GM19025 (cell line): ENCODE measurements at regions not wholly inside any gene's neighbourhood (a gene's known extent, or its start where the extent isn't known, plus 50 kb on each side); places are given as distances from the start of the nearest gene placed in this dataset.
"Not testable (repeated sequence)": the region's sequence is repeated elsewhere in the genome, so short reads cannot be mapped to it uniquely, and the experiment has no call there.

Experiments used
- ATAC-seq: cut with Tn5 transposase; IDR thresholded peaks from one replicate; pipeline ENCODE4 v1.9.1; 2021; ENCODE audit warnings: mild to moderate bottlenecking, low read depth, moderate library complexity; ENCODE audit not compliant: unreplicated experiment

- not testable (repeated sequence) for ATAC-seq
Observed at GRCh38 chr2:87258887-87259286, 237.2 kb upstream of the PLGLB1 start.

DNA sequence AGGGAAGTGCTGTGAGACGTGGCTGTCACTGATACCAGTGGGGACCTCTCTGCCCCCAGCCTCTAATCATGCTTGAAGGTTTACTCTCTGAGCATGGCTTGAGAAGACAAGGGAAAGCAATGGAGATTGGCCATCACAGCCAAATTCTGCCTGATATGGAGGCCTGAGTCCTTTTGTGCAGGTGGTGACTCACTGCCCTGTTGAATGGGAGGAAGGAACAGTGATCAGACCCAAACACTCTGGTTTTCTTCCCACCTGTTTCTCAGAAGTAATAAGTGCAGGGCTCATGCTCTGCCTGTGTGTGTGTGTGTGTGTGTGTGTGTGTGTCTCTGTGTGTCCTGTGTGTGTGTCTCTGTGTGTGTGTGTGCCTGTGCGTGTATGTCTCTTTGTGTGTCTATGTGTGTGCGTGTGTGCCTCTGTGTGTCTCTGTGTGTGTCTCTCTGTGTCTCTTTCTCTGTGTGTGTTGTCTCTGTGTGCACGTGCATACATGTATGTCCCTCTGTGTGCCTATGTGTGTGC, 240.6 kb upstream of the PLGLB1 start:
- ATAC-seq, result not testable (repeated sequence)

DNA sequence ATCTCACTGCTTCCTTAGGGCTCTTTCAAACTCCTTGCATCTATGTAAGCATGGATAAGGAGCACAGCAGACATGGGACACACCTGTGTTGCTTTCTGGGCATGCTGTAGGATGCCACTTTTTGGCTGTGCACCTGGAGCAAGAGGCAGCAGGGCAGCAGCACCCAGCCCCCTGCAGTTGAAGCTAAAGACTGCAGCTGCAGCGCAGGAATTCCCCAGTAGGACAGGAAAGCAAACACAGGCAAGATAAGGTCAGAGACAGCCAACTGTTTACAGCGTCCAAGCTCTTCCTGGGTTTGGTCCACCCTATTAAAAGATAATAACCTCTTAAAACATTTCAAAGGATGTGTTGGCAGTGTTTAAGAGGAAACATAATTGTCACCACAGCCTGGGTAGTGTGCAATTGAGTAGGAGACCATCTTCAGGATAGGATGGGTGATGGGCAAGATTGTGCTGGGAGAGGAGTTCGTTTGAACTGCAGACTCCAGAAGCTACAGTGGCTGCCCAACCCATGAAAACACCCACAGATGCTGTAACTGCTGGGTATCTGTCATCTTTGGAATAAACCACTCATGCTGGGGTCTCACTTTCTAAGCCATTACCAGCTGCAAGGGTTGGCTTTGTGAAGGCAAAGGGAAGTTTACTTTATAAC, 242.3 kb upstream of the PLGLB1 start:
- not testable (repeated sequence) for ATAC-seq

DNA sequence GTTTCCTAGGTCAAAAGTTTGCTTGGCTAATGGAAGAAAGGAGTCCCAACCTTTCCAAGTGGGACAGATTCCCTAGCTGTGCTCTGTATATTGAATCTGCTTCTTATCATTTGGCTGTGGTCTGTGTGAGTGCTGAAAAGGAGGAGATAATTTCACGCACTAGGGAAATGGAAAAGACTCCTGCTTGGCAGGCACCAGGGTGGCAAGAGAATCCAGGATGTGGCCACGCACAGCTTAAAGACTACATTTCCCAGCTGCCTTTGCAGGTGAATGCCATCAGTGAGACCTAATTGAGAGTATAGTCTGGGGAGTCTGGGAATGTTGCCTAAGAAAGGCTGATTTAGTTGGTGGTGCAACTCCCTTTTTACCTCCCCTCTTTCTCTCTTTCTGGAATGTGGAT, 253.5 kb upstream of the PLGLB1 start:
- ATAC-seq, result not testable (repeated sequence)

DNA sequence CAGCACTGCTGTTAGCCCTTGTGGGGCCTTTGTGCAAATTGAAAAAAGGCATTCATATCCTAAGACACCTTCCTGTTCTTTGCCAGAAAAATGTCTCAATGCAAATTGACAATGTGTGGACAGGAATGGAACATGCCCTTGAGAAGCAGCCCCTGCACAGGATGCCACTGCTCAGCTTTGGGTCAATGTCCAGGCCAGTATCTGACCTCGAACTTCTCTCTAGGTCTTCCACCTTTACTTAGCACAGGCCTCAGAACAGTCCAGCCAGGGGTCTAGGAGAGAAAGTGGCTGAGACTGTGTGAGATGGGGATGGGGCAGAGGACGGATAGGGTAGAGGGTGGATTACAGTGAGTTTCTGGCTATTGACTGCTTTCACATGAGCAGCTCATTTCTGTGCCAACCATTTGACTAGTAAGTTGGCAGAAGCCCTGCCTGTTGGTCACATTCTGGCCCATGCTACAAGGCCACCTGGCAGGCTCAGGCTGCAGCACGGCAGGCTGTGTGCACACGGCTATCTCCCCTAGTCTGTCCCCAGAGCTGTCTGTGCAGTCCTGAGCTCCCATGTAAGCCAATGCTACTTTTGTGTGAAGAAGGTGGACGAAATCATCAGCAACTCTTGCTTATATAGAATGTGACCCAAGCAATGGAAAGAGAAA, 254.5 kb upstream of the PLGLB1 start:
- ATAC-seq, result not testable (repeated sequence)

GRCh38 chr2:87276673-87277072, 255.0 kb upstream of the PLGLB1 start:
- ATAC-seq, result not testable (repeated sequence)

DNA sequence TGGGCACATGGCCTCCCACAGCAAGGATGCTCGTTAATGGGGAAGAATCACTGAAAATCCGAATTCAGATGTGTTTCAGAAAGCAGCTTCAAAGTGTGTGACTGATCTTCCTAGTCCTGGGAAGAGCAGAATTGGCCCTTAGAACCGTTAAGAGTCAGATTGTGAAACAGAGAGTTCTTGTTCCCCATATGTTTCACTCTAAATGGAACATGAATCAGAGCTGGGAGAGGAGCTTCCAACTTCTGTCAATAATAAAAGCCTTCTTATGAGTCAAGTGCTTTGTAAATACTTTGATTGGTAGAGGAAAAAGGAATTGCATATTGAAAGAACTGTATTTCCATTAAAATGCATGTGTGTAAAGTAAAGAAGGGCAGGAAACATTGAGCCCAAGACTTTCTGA, 256.1 kb upstream of the PLGLB1 start:
- not testable (repeated sequence) for ATAC-seq

- not testable (repeated sequence) for ATAC-seq
Observed at GRCh38 chr2:87280596-87281355, 259.1 kb upstream of the PLGLB1 start.

DNA sequence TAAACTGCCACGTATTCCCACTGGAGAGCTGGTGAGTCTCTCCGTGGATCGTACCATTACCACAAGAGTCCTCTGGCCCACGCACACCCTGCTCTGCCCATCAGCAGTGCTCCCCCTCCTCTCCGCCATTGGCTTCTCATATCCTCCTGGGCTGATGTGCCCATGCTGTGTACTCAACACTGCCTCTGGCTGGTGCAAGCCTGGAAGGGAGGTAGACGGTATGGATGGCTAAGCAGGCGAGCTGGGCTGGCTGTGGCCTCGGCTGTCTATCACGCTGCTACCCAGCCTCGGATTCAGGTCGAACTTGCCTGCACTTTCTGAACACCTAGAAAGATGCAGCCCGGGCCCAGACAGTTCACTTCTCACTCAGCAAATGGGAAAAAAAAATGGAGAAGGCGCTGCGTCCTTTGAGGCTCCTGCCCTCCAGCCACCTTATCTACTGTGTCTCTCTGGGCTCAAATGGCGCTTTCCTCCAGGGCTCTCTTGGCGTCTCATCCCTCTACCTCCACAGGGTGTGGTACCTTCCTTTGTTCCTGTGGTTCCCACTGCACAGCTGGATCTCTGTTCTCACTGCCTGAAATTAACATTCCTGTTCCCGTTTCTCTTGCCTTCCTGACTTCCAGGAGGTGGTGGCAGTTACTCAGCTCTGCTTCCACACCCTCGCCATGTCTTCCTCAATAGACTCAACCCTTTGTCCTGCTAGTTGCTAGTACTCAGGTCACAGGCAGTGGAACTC, 262.3 kb upstream of the PLGLB1 start:
- not testable (repeated sequence) for ATAC-seq

DNA sequence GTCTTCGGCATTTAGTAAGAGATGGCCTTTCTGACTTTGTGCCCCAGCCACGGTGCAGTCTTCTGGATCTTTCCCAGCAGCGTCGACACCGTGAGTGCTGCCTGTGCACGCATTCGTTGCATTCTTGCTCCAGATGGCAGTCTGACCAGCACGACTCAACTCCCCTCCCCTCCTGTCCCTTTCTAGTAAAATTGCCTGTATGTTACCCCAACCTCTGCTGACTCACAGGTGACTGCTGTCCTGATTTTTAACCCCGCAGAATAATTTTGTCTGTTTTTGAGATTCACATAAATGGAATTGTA, 262.8 kb upstream of the PLGLB1 start:
- ATAC-seq, result not testable (repeated sequence)

GRCh38 chr2:87285139-87285538, 263.5 kb upstream of the PLGLB1 start:
- ATAC-seq, result not testable (repeated sequence)

GRCh38 chr2:87290566-87291307, 269.1 kb upstream of the PLGLB1 start:
- ATAC-seq, result not testable (repeated sequence)

DNA sequence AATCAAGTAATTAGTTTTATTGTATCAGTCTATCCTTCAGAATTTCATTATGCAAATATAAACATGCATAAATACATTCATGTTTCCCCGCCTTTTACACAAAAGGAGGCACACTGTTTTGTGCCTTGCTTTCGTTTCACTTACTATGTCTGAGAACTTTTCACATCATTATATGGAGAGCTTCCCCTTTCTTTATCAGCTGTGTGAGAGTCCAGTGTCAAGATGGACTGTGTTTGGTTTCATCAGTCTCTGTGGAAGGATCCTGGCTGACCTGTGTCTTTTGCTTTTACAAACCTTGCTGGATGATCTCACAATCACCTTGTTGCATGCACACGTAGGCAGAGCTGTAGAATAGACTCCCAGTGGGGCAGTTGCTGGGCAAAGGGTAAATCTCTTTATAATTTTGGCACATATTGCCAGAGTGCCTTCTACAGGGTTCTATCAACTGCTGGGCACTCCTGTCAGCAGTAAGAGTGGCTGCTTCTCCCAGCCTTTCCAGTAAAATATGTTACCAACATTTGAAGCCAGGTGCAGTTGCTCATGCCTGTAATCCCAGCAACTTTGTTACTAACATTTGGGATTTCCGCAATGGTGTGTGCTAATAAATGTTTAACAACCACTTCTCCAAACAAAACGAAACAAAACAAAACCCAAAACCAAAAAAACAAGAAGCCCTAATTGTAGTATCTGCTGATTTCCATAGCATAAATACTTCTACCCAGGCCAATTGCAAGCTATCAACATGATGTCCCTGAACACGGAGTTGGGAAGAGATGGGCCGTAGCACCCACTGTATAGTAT, 270.0 kb upstream of the PLGLB1 start:
- not testable (repeated sequence) for ATAC-seq

GRCh38 chr2:87293931-87294594, 272.4 kb upstream of the PLGLB1 start:
- ATAC-seq, result not testable (repeated sequence)

DNA sequence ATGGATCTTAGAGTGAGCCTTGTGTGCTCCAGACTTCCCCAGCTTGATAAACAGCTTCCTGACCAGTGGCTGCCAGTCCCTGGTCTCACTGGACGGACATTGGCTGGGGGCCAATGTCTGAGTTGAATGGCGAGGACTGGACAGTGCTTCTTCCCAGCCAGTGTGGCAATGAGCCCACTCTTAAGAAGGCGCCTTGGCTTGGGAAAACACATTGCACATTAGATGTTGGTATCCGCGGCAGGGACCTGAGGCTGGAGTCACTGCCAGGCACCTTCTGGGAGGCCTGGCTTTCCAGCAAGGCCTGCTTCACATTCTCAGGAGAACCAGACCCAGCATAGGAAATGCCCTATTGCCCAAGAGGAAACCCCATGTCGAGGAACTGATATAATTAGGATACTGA, 273.5 kb upstream of the PLGLB1 start:
- not testable (repeated sequence) for ATAC-seq

- ATAC-seq, result not testable (repeated sequence)
Observed at GRCh38 chr2:87301349-87301748, 279.7 kb upstream of the PLGLB1 start.

GRCh38 chr2:87301871-87302270, 280.2 kb upstream of the PLGLB1 start:
- ATAC-seq, result not testable (repeated sequence)

- not testable (repeated sequence) for ATAC-seq
Observed at GRCh38 chr2:87308621-87309020, 287.0 kb upstream of the PLGLB1 start.

DNA sequence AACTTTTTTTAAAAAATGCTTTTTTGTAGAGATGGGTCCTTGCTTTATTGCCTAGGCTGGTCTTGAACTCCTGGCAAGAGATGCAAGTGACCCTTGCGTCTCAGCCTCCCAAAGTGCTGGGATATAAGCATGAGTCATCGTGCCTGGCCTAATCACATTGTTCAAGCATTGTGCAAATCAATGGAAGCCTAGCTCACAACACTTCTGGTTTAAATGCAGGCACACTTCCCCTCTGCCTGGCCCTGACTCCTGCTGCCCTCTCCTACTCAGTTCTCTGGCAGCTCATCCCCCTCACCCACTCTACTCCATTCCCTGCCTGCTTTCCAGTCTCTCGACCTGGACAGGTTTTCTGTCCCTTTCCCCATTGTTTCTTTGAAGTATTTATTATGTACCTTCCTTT, 288.1 kb upstream of the PLGLB1 start:
- ATAC-seq, result not testable (repeated sequence)
